A549 (cell line): ENCODE measurements at regions not wholly inside any gene's neighbourhood (a gene's known extent, or its start where the extent isn't known, plus 50 kb on each side); places are given as distances from the start of the nearest gene placed in this dataset.

Experiments
- ATAC-seq, 2 experiments: fragments of 200-7000 bp in 1 of 2; fragments of >200 bp in 1 of 2; cut with Nextera tagmentation in 1 of 2; cut with Tn5 transposase in 1 of 2; 3 replicates each; pipeline versions ENCODE4 v1.8.0 to v1.9.1; 2018 to 2020; ENCODE audit warnings: mild to moderate bottlenecking in 1 of 2, moderate library complexity in 1 of 2
- CTCF ChIA-PET: fragments of 300-600 bp; sonication (Branson Sonifier 250); formaldehyde crosslinking; extraction: SDS; loops from one replicate; lab custom pipeline; 2021; ENCODE audit warnings: antibody characterized with exemption, inconsistent platforms; lab: Yijun Ruan, JAX
- POLR2A ChIA-PET: fragments of 350-600 bp; formaldehyde crosslinking; extraction: SDS; loops from one replicate; lab custom pipeline; 2021; ENCODE audit warnings: antibody characterized with exemption, inconsistent platforms; lab: Yijun Ruan, JAX
- DNase-seq, 2 experiments: peaks; one replicate each; pipeline versions ENCODE4 v3.0.0 to v3.0.0-alpha.2; 2011 to 2016; ENCODE audit warnings: low read depth in 1 of 2, low spot score in 1 of 2
- FAIRE-seq: peaks from 2 replicates; lab custom pipeline; 2011; peaks lifted over from hg19 to GRCh38; lab: Jason Lieb, UNC
- H3K27ac ChIP-seq, 2 experiments: fragments of >200 bp; sonication (Bioruptor Twin); formaldehyde crosslinking; 3 replicates each; pipeline ENCODE4 v1.5.1; 2016 to 2017
- H3K4me1 ChIP-seq: fragments of >200 bp; sonication (Bioruptor Twin); formaldehyde crosslinking; 3 replicates; pipeline ENCODE4 v1.6.1; 2016
- H3K4me2 ChIP-seq: fragments of >200 bp; sonication (Bioruptor Twin); formaldehyde crosslinking; 3 replicates; pipeline ENCODE4 v1.6.1; 2016
- H3K4me3 ChIP-seq: fragments of >200 bp; sonication (Bioruptor Twin); formaldehyde crosslinking; 3 replicates; pipeline ENCODE4 v1.5.1; 2016
- H3K9me3 ChIP-seq: fragments of >200 bp; sonication (Bioruptor Twin); formaldehyde crosslinking; 3 replicates; pipeline ENCODE4 v1.6.1; 2016
- BHLHE40 ChIP-seq: IDR thresholded peaks from 2 replicates; pipeline ENCODE4 v1.6.1; 2012; ENCODE audit warnings: low read depth, low read length, inconsistent platforms
- CBX2 ChIP-seq: fragments of 200-600 bp; sonication (generic); IDR thresholded peaks from 2 replicates; pipeline ENCODE4 v1.6.1; 2016; ENCODE audit warnings: low read depth, mild to moderate bottlenecking, borderline replicate concordance
- CEBPB ChIP-seq, 2 experiments: fragments of >200 bp in 1 of 2; sonication (Bioruptor Twin) in 1 of 2; formaldehyde crosslinking in 1 of 2; IDR thresholded peaks; 2 replicates each; pipeline ENCODE4 v1.6.1; 2012 to 2016
- EHMT2 ChIP-seq: fragments of 200-600 bp; sonication (generic); IDR thresholded peaks from 2 replicates; pipeline ENCODE4 v1.6.1; 2016; ENCODE audit warnings: antibody characterized with exemption, low read depth, mild to moderate bottlenecking, moderate library complexity
- EP300 ChIP-seq, 2 experiments: fragments of >200 bp; sonication (Bioruptor Twin); formaldehyde crosslinking; IDR thresholded peaks; 2 replicates in 1 of 2; 3 replicates in 1 of 2; pipeline ENCODE4 v1.6.1; 2016 to 2017
- ESRRA ChIP-seq: fragments of 150-350 bp; IDR thresholded peaks from 2 replicates; pipeline ENCODE4 v1.6.1; 2014; ENCODE audit warnings: mild to moderate bottlenecking, low read length, borderline replicate concordance
- GATA3 ChIP-seq: IDR thresholded peaks from 2 replicates; pipeline ENCODE4 v1.6.1; 2012; ENCODE audit warnings: borderline replicate concordance
- HDAC2 ChIP-seq: fragments of 200-600 bp; sonication (generic); IDR thresholded peaks from 2 replicates; pipeline ENCODE4 v1.6.1; 2016
- HEYL ChIP-seq: fragments of 250-450 bp; sonication (Bioruptor Pico); IDR thresholded peaks from 2 replicates; pipeline ENCODE4 v1.8.0; 2021; ENCODE audit warnings: mild to moderate bottlenecking, moderate library complexity
- JUN ChIP-seq, 2 experiments: fragments of >200 bp; sonication (Bioruptor Twin); formaldehyde crosslinking; IDR thresholded peaks; 2 replicates in 1 of 2; 3 replicates in 1 of 2; pipeline ENCODE4 v1.6.1; 2016 to 2017
- NPAS2 ChIP-seq: fragments of 250-450 bp; sonication (Bioruptor Pico); IDR thresholded peaks from 2 replicates; pipeline ENCODE4 v1.8.0; 2022; ENCODE audit warnings: mild to moderate bottlenecking, moderate library complexity, borderline replicate concordance
- RAD21 ChIP-seq, 2 experiments: fragments of >200 bp in 1 of 2; sonication (Bioruptor Twin) in 1 of 2; formaldehyde crosslinking in 1 of 2; IDR thresholded peaks in 1 of 2; conservative IDR thresholded peaks in 1 of 2; 2 replicates in 1 of 2; 3 replicates in 1 of 2; pipeline ENCODE4 v1.6.1; 2012 to 2018; ENCODE audit warnings: inconsistent platforms in 1 of 2
- RCOR1 ChIP-seq: fragments of 150-350 bp; IDR thresholded peaks from 2 replicates; pipeline ENCODE4 v1.6.1; 2014; ENCODE audit warnings: antibody characterized with exemption, low read length, low read depth
- RNF2 ChIP-seq: fragments of 200-600 bp; sonication (generic); IDR thresholded peaks from 2 replicates; pipeline ENCODE4 v1.6.1; 2016; ENCODE audit warnings: low read depth, mild to moderate bottlenecking, antibody characterized with exemption, moderate library complexity, borderline replicate concordance
- SREBF2 ChIP-seq: fragments of 450-650 bp; IDR thresholded peaks from 2 replicates; pipeline ENCODE4 v1.6.1; 2014; ENCODE audit warnings: mild to moderate bottlenecking, moderate library complexity
- TFCP2L1 ChIP-seq: fragments of 250-450 bp; sonication (Bioruptor Pico); IDR thresholded peaks from 2 replicates; pipeline ENCODE4 v1.5.0; 2021; ENCODE audit warnings: mild to moderate bottlenecking
- ZNF302 ChIP-seq: fragments of 250-450 bp; sonication (Bioruptor Pico); IDR thresholded peaks from 2 replicates; pipeline ENCODE4 v1.9.0; 2021; ENCODE audit warnings: inconsistent platforms, mild to moderate bottlenecking, moderate library complexity
- WGBS: methylation state at CpG from one replicate; pipeline ENCODE4 v1.1.6; 2017; ENCODE audit errors: missing lambda C conversion rate; 5-methylcytosine and 5-hydroxymethylcytosine counted together
- TF ChIP-seq, protein P1 (sequence below): fragments of >200 bp; sonication (Bioruptor Twin); formaldehyde crosslinking; IDR thresholded peaks from 2 replicates; pipeline ENCODE4 v1.6.1; 2016
- TF ChIP-seq, protein P2 (sequence below): fragments of 250-450 bp; sonication (Bioruptor Pico); IDR thresholded peaks from 2 replicates; pipeline ENCODE4 v1.5.0; 2021; ENCODE audit warnings: mild to moderate bottlenecking, moderate library complexity, borderline replicate concordance
- TF ChIP-seq, protein P3 (sequence below): fragments of 450-650 bp; IDR thresholded peaks from 2 replicates; pipeline ENCODE4 v1.6.1; 2014; ENCODE audit warnings: antibody characterized with exemption
- TF ChIP-seq, protein P4 (sequence below): fragments of >200 bp; sonication (Bioruptor Twin); formaldehyde crosslinking; IDR thresholded peaks from 3 replicates; pipeline ENCODE4 v1.6.1; 2016
- TF ChIP-seq, protein P5 (sequence below): fragments of 150-350 bp; IDR thresholded peaks from 2 replicates; pipeline ENCODE4 v1.6.1; 2014; ENCODE audit warnings: low read depth, mild to moderate bottlenecking, low read length

DNA sequence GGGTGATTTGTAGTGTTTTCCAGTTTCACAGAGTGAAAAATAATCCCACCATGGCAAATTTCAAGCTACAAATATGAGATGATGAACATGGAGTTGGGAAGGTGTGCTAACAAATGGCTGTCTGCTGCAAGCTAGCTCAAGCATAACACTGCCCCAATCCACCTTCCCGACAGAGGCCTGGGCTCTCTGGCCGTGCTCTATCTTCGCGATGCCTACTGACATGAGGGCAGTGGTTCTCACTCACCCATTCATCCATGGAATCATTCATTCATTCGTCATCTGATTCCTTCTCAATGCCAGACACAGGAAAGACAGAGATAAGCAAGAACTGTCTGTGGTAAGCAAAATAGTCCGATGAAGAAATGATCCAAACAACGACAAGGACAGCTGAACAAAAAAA lies 65.4 kb downstream of the ZNF467 start:
- Histone ChIP-seq H3K27ac (no peak overlapping the region), H3K4me3 (no peak overlapping the region), H3K4me2 (no peak overlapping the region), H3K9me3 (peaks cover 37% of the 10 kb centered on the region), H3K4me1 (no peaks in the 10 kb centered on the region)
- CTCF ChIA-PET = interaction anchor here (1.1 kb wide), 1 partner anchor 34 kb away, joined by 3 read pairs; no protein-coding TSS in a partner anchor
- POLR2A ChIA-PET = interaction anchor here (0.5 to 1.4 kb wide), 3 partner anchors 17 to 660 kb away, joined by 3 to 6 read pairs (median 4); no protein-coding TSS in a partner anchor
- no peak for TF ChIP-seq RAD21 (conservative IDR thresholded peaks at IDR 0.05 in 1 of 2, IDR thresholded peaks at IDR 0.05 in 1 of 2)
- no peak for TF ChIP-seq NPAS2
- no peak for TF ChIP-seq RCOR1
- no peak for TF ChIP-seq JUN (IDR thresholded peaks at IDR 0.05)
- TF ChIP-seq HEYL (CRISPR knock-in tag) = no peak
- no peak for TF ChIP-seq GATA3
- TF ChIP-seq, protein P1, sequence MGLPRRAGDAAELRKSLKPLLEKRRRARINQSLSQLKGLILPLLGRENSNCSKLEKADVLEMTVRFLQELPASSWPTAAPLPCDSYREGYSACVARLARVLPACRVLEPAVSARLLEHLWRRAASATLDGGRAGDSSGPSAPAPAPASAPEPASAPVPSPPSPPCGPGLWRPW = no peak
- no peak for TF ChIP-seq ESRRA
- TF ChIP-seq CEBPB (IDR thresholded peaks at IDR 0.05) = no peak
- TF ChIP-seq, protein P2, sequence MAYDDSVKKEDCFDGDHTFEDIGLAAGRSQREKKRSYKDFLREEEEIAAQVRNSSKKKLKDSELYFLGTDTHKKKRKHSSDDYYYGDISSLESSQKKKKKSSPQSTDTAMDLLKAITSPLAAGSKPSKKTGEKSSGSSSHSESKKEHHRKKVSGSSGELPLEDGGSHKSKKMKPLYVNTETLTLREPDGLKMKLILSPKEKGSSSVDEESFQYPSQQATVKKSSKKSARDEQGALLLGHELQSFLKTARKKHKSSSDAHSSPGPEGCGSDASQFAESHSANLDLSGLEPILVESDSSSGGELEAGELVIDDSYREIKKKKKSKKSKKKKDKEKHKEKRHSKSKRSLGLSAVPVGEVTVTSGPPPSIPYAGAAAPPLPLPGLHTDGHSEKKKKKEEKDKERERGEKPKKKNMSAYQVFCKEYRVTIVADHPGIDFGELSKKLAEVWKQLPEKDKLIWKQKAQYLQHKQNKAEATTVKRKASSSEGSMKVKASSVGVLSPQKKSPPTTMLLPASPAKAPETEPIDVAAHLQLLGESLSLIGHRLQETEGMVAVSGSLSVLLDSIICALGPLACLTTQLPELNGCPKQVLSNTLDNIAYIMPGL (CRISPR knock-in tag) = no peak
- no peak for TF ChIP-seq EP300 (IDR thresholded peaks at IDR 0.05)
- no peak for TF ChIP-seq HDAC2
- TF ChIP-seq CBX2 = no peak
- TF ChIP-seq, protein P3, sequence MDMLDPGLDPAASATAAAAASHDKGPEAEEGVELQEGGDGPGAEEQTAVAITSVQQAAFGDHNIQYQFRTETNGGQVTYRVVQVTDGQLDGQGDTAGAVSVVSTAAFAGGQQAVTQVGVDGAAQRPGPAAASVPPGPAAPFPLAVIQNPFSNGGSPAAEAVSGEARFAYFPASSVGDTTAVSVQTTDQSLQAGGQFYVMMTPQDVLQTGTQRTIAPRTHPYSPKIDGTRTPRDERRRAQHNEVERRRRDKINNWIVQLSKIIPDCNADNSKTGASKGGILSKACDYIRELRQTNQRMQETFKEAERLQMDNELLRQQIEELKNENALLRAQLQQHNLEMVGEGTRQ = no peak
- TF ChIP-seq, protein P4, sequence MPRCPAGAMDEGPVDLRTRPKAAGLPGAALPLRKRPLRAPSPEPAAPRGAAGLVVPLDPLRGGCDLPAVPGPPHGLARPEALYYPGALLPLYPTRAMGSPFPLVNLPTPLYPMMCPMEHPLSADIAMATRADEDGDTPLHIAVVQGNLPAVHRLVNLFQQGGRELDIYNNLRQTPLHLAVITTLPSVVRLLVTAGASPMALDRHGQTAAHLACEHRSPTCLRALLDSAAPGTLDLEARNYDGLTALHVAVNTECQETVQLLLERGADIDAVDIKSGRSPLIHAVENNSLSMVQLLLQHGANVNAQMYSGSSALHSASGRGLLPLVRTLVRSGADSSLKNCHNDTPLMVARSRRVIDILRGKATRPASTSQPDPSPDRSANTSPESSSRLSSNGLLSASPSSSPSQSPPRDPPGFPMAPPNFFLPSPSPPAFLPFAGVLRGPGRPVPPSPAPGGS = no peak
- no peak for TF ChIP-seq BHLHE40
- no peak for TF ChIP-seq TFCP2L1
- no peak for TF ChIP-seq EHMT2
- TF ChIP-seq, protein P5, sequence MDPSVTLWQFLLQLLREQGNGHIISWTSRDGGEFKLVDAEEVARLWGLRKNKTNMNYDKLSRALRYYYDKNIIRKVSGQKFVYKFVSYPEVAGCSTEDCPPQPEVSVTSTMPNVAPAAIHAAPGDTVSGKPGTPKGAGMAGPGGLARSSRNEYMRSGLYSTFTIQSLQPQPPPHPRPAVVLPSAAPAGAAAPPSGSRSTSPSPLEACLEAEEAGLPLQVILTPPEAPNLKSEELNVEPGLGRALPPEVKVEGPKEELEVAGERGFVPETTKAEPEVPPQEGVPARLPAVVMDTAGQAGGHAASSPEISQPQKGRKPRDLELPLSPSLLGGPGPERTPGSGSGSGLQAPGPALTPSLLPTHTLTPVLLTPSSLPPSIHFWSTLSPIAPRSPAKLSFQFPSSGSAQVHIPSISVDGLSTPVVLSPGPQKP = no peak
- no peak for TF ChIP-seq ZNF302
- FAIRE-seq = no peak
- DNase-seq = no peak
- 77% methylated on average over 7 of the region's 7 CpGs for WGBS
- ATAC-seq = no peak

DNA sequence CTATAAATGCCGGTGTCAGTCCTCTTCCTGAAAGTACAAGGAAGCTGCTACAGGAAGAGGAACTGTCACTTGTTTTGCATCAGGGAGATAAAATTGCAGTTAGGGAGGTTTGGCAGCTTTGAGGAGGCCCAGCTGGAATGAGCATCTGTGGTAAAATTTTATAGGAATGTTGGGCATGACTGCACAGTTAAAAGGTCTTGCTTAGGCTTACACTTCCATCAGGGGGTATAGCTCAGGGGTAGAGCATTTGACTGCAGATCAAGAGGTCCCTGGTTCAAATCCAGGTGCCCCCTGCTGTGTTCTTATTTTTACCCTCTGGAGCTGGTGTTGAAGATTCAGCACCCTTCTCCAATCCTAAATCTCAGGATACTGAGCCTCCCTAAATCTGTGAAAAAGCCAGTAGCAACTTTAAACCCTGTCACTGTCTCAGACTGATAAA lies 65.9 kb downstream of the ZNF467 start:
- no peak overlapping the region for H3K4me3 ChIP-seq

More for the DNA sequence above, 65.9 kb downstream of the ZNF467 start:
- TF ChIP-seq SREBF2 (peak; percentile 44), RNF2 (no peak)
- no peak overlapping the region for H3K27ac ChIP-seq
- 0% methylated on average over 1 of the region's 1 CpG for WGBS
- H3K9me3 ChIP-seq = peaks cover 31% of the 10 kb centered on the region
- no peaks in the 10 kb centered on the region for H3K4me1 ChIP-seq
- H3K4me2 ChIP-seq = no peak overlapping the region
- ChIA-PET CTCF (no interaction called here), POLR2A (interaction anchor here (0.5 to 1.4 kb wide), 3 partner anchors 17 to 660 kb away, joined by 3 to 6 read pairs (median 4); no protein-coding TSS in a partner anchor)
- DNase-seq = peak in 1 of 2 experiments; percentile 35
- peak in 1 of 2 experiments; percentile 81; a peak in 3 of 6 replicates for ATAC-seq
- no peak for FAIRE-seq
